SU-DHL-6 (cell line): ENCODE measurements at regions not wholly inside any gene's neighbourhood (a gene's known extent, or its start where the extent isn't known, plus 50 kb on each side); places are given as distances from the start of the nearest gene placed in this dataset.

ENCODE experiments used
- H2AFZ ChIP-seq: fragments of 200-600 bp; sonication (generic); 2 replicates; pipeline ENCODE4 v1.6.1; 2014; ENCODE audit warnings: low read depth, mild to moderate bottlenecking, moderate library complexity, mixed read lengths, antibody characterized with exemption, low read length; ENCODE audit not compliant: severe bottlenecking
- H3F3A ChIP-seq: fragments of 200-600 bp; shearing (Covaris generic); 2 replicates; pipeline ENCODE4 v1.6.0; 2016; ENCODE audit warnings: antibody characterized with exemption, mild to moderate bottlenecking; ENCODE audit not compliant: insufficient read depth
- H3K27ac ChIP-seq: fragments of 200-600 bp; sonication (generic); 2 replicates; pipeline ENCODE4 v1.5.1; 2016; ENCODE audit warnings: low read depth, mild to moderate bottlenecking, low read length, moderate library complexity, mixed read lengths
- H3K27me3 ChIP-seq: fragments of 200-600 bp; sonication (generic), shearing (Covaris generic); 2 replicates; pipeline ENCODE4 v1.6.0; 2014; ENCODE audit warnings: mild to moderate bottlenecking, low read length
- H3K36me3 ChIP-seq: fragments of 200-600 bp; sonication (generic); 2 replicates; pipeline ENCODE4 v1.6.1; 2014; ENCODE audit warnings: mild to moderate bottlenecking, low read length, mixed read lengths
- H3K4me2 ChIP-seq: fragments of 300-600, 200-600 bp; shearing (Covaris generic), sonication (generic); 2 replicates; pipeline ENCODE4 v1.6.0; 2014; ENCODE audit warnings: low read length, low read depth, mild to moderate bottlenecking; ENCODE audit not compliant: poor library complexity, severe bottlenecking
- H3K4me3 ChIP-seq: fragments of 200-600 bp; sonication (generic); 2 replicates; pipeline ENCODE4 v1.5.1; 2014; ENCODE audit warnings: antibody characterized with exemption, low read length, mild to moderate bottlenecking, mixed read lengths; ENCODE audit not compliant: insufficient read depth, poor library complexity, severe bottlenecking
- H3K79me2 ChIP-seq: fragments of 200-600 bp; sonication (generic); 2 replicates; pipeline ENCODE4 v1.6.1; 2014; ENCODE audit warnings: mild to moderate bottlenecking, low read length, moderate library complexity; ENCODE audit not compliant: insufficient read depth
- H3K9ac ChIP-seq: fragments of 200-600 bp; sonication (generic); 2 replicates; pipeline ENCODE4 v1.7.0; 2014; ENCODE audit warnings: mild to moderate bottlenecking, low read length
- H3K9me2 ChIP-seq: fragments of 200-600 bp; sonication (generic); replicated peaks from 2 replicates; pipeline ENCODE4 v1.6.1; 2014; ENCODE audit warnings: low read length; ENCODE audit not compliant: insufficient read depth
- H3K9me3 ChIP-seq: fragments of 200-600 bp; sonication (generic); 2 replicates; pipeline ENCODE4 v1.6.1; 2014; ENCODE audit warnings: low read length, mixed read lengths; ENCODE audit not compliant: insufficient read depth
- H4K20me1 ChIP-seq: fragments of 200-600 bp; sonication (generic); 2 replicates; pipeline ENCODE4 v1.6.1; 2014; ENCODE audit warnings: low read depth, mild to moderate bottlenecking, antibody characterized with exemption, low read length, moderate library complexity, mixed read lengths
- CTCF ChIP-seq: fragments of 200-600 bp; sonication (generic); IDR thresholded peaks from one replicate; pipeline ENCODE4 v1.5.1; 2017; ENCODE audit warnings: antibody characterized with exemption, mild to moderate bottlenecking, low read length, moderate library complexity; ENCODE audit not compliant: insufficient read depth, poor library complexity, severe bottlenecking
- EZH2phosphoT487 ChIP-seq: fragments of 200-600 bp; sonication (generic), shearing (Covaris generic); conservative IDR thresholded peaks from 2 replicates; pipeline ENCODE4 v1.6.1; 2018; ENCODE audit warnings: mild to moderate bottlenecking, antibody characterized with exemption, low read length, moderate library complexity, mixed read lengths

- H3F3A ChIP-seq = no peaks in the 10 kb centered on the region
- no peaks in the 10 kb centered on the region for H3K27me3 ChIP-seq
- no peaks in the 10 kb centered on the region for H3K9me2 ChIP-seq
- no peaks in the 10 kb centered on the region for H3K79me2 ChIP-seq
- no peak overlapping the region for H3K4me3 ChIP-seq
- no peak overlapping the region for H3K9ac ChIP-seq
- H3K27ac ChIP-seq = no peak overlapping the region
- no peaks in the 10 kb centered on the region for H3K36me3 ChIP-seq
- H3K9me3 ChIP-seq = no peaks in the 10 kb centered on the region
- no peak overlapping the region for H3K4me2 ChIP-seq
- no peak overlapping the region for H2AFZ ChIP-seq
- TF ChIP-seq CTCF = no peak
- no peak for TF ChIP-seq EZH2phosphoT487
- no peaks in the 10 kb centered on the region for H4K20me1 ChIP-seq
These were observed 242.5 kb downstream of the SEC23A start for GRCh38 chr14:38860530-38860929.

- no peaks in the 10 kb centered on the region for H3K27me3 ChIP-seq
- no peaks in the 10 kb centered on the region for H3K36me3 ChIP-seq
- no peak overlapping the region for H3K4me3 ChIP-seq
- H3K4me2 ChIP-seq = no peak overlapping the region
- no peak overlapping the region for H3K27ac ChIP-seq
- H4K20me1 ChIP-seq = no peaks in the 10 kb centered on the region
- H3K9me3 ChIP-seq = no peaks in the 10 kb centered on the region
- H3K79me2 ChIP-seq = no peaks in the 10 kb centered on the region
- no peak overlapping the region for H2AFZ ChIP-seq
- no peaks in the 10 kb centered on the region for H3F3A ChIP-seq
- TF ChIP-seq CTCF = no peak
- no peak for TF ChIP-seq EZH2phosphoT487
- H3K9me2 ChIP-seq = no peaks in the 10 kb centered on the region
- no peak overlapping the region for H3K9ac ChIP-seq
These were observed 246.2 kb downstream of the SEC23A start for GRCh38 chr14:38856798-38857197.

GRCh38 chr14:38855513-38855912 is 247.5 kb downstream of the SEC23A start:
- Histone ChIP-seq H4K20me1 (no peaks in the 10 kb centered on the region), H3K9me2 (no peaks in the 10 kb centered on the region), H3K9me3 (no peaks in the 10 kb centered on the region), H3K79me2 (no peaks in the 10 kb centered on the region), H3K27me3 (no peaks in the 10 kb centered on the region), H3K36me3 (no peaks in the 10 kb centered on the region), H3K9ac (no peak overlapping the region), H2AFZ (no peak overlapping the region), H3K4me3 (no peak overlapping the region), H3K4me2 (no peak overlapping the region), H3F3A (no peaks in the 10 kb centered on the region), H3K27ac (no peak overlapping the region)
- no peak for TF ChIP-seq CTCF
- no peak for TF ChIP-seq EZH2phosphoT487

- H3K79me2 ChIP-seq = no peaks in the 10 kb centered on the region
- no peaks in the 10 kb centered on the region for H3F3A ChIP-seq
- H2AFZ ChIP-seq = no peak overlapping the region
- H3K36me3 ChIP-seq = no peaks in the 10 kb centered on the region
- no peaks in the 10 kb centered on the region for H4K20me1 ChIP-seq
- no peak overlapping the region for H3K4me3 ChIP-seq
- no peak overlapping the region for H3K4me2 ChIP-seq
- H3K27me3 ChIP-seq = no peaks in the 10 kb centered on the region
- H3K9me2 ChIP-seq = no peaks in the 10 kb centered on the region
- no peak for TF ChIP-seq EZH2phosphoT487
- TF ChIP-seq CTCF = no peak
- no peak overlapping the region for H3K9ac ChIP-seq
- H3K9me3 ChIP-seq = no peaks in the 10 kb centered on the region
- H3K27ac ChIP-seq = no peak overlapping the region
These were observed 251.9 kb downstream of the SEC23A start for GRCh38 chr14:38851111-38851510.
